IPS DF 4.7 (cell line): ENCODE measurements at regions not wholly inside any gene's neighbourhood (a gene's known extent, or its start where the extent isn't known, plus 50 kb on each side); places are given as distances from the start of the nearest gene placed in this dataset.

ENCODE experiments used
- DNase-seq: peaks from one replicate; pipeline ENCODE4 v3.0.0-alpha.2; 2013; ENCODE audit warnings: low spot score; ENCODE audit errors: extremely low read depth

DNA sequence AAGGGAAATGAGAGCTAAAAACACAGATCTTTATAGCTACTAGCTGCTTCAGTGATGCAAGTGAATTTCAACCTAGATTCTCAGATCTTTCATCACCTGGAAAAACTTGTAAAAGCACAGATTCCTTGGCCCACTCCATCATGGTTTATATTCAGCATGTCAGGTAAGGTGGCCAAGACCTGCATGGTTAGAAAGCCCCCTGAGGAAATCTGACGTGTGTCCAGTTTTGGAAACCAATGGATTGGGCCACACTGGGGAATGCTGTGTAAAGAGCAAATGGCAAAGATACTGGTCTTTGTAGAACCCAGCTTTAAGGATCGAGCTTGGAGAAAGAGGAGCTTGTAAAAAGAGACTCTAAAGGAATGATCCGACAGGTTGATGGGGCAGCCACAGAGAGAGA is 397.0 kb upstream of the ARRDC4 start:
- DNase-seq, result no peak

DNA sequence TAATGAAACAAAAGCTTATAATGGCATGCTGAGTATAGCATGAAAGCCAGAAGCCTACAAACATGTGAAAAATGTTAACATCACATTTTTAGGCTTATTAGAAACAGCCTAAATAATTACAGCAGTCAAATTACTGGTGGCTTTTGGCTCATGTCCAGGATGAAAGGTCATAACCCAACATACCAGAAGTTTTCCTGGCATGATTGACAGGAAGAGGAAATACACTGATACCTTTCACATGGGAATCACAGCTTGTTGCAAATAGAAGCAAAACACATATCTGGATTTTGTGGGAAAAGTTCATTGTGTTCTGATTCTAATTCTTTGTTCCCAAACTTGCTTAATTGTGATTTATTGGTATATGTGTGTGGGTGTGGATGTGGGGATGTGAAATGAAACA is 393.5 kb upstream of the ARRDC4 start:
- no peak for DNase-seq

DNA sequence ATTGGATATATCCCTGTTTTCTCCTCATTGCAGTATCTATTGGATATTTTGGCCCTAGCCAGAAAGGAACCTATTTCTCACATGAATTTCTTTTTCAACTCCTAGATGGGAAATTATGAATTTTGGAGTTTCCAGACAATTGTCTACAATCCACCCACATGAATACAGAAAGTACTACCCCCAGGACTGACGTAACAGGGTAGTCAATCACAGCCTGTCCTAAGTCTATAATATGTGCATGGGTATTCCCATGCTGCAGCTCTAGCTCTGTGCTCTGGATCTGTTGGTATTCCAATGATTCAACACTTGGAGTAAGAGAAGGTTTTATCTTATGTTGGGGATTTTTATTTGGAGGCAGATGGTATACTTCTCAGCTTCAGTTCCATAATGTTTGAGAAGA is 393.1 kb upstream of the ARRDC4 start:
- no peak for DNase-seq

DNA sequence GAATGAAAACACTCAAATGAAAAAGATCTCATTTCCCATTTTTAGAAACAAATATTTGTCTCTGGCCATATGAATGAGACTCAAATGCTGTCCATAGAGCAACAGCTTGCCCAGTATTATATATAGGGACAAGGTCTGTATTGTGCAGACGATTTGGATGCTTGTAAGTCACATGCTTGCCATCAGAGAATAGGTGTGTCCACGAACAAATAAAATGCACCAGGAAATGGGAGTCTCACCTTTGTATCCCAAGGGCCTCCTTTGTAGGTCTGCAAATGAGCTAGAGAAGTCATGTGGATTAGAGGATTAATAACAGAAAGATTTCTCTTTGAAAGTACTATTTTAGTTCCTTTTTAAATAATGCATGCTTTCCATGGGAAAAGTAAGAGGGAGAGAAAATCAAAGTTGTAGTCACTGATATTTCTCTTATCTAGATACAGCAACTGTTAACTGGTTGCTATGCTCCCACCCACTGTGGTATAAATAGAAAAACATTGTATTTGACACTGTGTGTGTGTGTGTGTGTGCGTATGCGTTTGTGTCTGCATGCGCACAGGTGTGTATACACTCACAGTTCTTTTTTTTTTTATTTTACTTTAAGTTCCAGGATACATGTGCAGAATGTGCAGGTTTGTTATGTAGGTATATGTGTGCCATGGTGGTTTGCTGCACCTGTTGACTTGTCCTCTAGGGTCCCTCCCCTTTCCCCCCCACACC is 383.4 kb upstream of the ARRDC4 start:
- no peak for DNase-seq

DNA sequence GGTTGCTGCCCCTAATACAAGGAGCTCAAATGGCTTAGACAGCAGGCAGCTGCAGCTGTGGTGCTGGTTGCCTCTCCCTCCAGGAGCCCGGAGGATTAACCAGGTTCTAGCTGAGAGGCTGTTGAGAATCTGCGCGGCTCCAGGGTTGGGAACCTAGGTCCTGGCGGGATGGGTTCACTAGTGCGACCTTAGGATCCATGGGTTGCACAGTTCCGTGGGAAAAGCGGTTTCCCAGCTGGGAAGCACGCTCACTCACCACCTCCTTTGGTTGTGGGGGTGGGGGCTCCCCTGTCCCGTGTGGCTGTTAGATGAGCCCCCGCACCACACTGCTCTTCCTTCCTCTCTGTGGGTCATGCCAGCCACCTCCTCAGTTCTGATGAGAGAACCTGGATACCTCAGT is 375.1 kb upstream of the ARRDC4 start:
- no peak for DNase-seq

DNA sequence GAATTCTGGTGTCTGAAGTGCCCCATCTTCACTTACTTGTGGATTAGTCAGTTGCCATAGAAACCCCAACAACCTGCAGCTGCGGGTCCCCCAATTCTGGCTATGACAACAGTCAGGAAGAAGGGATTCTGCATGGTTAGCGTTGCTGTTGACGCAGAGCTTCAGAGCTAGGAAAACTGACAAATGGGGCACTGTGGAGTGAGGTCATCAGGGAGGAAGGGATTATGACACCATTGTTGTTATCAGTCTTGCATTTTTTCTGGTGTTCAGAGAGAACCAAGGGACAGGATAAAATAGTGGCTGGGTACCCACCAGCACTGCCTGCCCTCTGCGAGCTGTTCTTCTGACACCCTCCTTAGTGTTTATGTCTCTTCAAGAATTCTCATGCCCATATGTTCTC is 367.7 kb upstream of the ARRDC4 start:
- no peak for DNase-seq

DNA sequence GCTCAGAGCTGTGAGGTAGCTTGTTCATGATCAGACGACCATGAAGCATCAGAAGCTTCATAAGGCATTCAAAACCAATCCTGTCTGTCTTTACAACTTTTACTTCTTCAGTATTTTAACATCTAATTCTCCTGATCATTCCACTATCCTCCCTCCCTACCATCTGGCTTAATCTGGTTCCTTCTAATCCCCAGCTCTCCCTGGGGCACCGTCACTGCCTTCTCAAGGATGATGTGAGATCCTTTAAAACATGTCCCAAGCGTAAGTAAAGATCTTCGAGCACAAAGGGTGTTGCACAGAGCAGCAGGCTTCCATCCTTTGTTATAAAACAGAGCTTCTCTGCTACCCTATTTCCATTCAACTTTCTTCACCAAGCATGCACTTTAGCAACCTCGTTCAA is 362.7 kb upstream of the ARRDC4 start:
- DNase-seq, result no peak

DNA sequence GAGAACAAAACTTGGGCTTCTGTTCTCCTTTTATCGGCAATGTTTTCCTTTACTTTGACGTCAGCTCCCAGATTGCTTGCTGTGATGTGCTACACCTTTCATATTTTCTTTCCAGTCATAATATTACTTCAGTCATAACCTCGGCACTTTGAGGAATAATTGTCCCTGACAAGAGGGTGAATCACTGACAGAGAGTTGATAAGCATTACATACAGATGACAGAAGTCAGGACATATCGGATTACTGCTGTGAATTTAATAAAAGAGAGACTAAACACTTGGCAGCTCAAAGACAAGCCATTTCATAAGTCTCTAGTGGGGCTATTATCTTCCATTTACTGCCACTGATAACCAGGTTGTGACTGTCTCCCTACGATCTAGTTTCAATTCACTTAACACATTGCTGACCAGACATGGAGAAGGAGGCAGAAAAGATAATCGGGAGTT is 362.1 kb upstream of the ARRDC4 start:
- no peak for DNase-seq

DNA sequence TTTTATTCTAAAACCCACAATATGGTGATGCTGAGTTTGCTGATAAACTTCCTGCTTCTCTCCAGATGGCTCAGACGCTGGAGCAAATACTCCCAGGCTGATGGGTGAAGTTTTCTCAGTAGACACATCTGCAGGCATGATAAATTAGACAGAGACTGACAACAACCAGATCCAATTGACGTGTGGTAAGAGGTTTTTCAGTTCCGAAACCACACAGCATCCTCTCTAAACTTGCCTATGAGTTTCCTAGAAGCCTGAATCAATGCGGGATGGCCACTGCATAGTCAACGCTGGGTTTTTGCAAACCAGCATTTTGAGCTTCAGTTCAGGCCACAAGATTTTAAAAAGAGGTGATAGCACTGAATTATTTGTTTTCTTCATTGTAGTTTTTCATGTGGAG is 360.3 kb upstream of the ARRDC4 start:
- DNase-seq, result no peak

DNA sequence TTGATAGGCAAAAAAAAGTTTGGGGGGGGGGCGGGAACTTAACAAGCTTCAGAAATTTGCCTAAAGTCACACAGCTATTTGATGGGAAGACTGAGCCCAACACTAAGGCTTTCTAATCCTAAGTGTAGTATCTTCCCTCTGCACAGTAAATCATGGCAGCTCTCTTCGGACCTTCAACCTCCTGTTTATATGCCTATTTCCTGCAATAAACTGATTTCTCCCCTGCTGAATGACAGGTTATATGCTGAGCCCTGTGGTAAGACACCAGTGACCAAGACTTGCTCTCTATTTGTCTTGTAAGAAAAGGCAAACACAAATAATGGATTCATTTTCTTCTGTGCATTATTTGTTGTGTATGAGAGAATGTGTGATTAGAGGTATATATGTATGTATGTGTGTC is 355.8 kb upstream of the ARRDC4 start:
- no peak for DNase-seq

DNA sequence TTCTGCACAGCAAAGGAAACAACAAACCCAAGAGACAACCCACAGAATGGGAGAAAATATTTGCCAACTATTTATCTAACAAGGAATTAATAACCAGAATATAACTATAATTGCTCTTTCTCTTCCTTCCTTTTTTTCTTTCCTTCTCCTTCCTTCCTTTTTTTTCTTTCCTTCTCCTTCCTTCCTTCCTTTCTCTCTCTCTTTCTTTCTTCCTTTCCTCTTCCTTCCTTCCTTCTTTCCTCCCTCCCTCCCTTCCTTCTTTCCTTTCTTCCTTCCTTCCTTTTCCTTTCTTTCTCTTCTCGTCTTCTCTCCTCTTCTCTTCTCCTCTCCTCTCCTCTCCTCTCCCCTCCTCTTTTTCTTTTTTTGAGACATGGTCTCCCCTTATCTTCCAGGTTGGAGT is 345.4 kb upstream of the ARRDC4 start:
- no peak for DNase-seq

DNA sequence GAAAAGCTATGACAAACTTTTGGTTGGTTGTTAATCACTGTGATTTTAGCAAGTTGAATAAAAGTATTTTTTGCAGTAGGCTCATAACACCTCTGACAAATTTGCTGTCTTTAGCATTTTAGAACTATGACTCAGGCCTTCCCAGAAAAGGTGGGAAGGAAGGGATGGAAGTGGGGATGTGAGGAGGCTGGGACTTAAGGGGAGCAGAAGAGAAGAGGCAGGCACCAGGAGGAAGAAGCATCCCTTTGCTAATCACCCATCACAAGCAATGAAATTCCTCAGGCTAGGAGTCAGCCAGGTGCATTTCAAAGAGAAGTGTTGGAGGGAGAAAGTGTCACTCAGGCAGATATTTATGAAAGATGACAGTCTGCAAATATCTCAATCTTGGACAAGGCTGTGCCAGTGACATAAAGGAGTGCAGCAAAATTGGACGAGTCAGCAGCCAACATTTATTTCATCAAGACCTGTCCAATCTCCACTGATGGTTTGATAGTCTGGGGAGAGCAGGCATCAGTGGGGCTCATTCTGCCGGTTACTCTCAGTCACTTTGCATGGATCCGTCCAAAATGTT is 337.3 kb upstream of the ARRDC4 start:
- DNase-seq, result no peak

DNA sequence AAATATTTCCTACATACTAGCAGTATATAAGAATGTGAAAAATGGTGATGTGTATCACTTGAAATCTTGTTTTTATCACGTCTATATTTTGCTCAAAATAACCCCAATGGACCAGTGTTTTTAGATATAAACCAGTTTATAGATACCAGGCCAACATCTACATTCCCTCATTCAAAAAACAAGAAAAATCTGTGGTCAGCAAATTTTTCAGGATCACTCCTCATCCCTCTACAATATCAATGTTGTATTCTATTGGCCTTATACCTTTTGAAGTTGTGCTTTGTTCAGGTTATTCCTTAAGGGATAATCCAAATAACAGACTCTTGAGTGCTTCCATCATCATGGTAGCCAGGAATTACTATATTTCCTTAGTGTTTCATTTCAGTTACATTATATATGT is 332.9 kb upstream of the ARRDC4 start:
- DNase-seq, result no peak

DNA sequence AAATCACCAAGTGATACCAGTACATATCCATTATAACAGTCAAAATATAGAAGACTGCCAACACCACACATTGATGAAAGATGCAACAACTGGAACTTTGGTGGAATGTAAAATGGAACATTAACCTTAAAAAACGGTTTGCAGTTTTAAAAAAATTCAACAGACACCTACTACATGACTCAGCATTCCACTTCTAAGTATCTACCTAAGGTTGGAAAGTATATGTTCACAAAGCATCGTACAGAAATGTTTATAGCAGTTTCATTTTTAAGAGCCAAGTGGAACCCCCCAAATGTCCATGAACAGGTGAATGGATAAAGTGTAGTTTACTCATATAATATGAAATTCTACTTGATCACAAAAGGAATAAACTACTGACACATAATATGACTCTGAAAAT is 314.7 kb upstream of the ARRDC4 start:
- DNase-seq, result no peak

DNA sequence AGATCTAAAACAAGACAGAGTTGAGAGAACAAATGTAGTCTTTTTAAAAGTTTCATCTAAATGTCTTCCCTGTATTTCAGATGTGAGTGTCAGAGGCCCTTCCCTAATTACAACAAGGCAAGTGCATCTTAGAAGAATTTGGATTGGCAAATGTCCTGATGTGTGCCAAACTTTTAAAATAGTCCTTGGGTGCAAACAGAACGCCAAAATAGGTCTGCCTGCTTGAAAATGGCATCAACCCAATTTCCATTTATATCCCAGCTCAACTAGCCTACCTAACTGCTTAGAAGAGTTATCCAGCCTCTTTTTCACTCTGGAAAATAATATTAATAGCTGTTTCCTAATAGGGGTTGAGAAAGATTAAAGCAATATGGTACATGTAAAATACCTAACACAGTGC is 311.8 kb upstream of the ARRDC4 start:
- DNase-seq, result no peak

DNA sequence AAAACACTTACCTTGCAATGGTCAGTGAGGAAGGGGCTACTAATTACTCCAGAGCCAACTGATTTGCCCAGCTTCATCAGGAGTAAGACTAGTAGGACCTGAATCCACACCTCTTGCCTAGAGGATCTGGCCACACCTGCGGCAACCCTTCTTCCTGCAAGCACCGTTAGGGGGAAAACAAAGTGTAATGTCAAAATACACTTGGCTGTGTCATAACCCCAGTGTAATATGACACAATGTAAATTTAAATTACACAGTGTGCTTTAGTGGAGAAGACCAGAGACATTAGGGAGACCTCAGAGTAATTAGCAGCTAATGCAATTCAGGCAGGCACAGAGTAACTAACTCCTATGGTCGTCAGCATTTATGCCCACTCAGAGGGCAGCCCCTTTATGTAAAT is 308.5 kb upstream of the ARRDC4 start:
- DNase-seq, result no peak

DNA sequence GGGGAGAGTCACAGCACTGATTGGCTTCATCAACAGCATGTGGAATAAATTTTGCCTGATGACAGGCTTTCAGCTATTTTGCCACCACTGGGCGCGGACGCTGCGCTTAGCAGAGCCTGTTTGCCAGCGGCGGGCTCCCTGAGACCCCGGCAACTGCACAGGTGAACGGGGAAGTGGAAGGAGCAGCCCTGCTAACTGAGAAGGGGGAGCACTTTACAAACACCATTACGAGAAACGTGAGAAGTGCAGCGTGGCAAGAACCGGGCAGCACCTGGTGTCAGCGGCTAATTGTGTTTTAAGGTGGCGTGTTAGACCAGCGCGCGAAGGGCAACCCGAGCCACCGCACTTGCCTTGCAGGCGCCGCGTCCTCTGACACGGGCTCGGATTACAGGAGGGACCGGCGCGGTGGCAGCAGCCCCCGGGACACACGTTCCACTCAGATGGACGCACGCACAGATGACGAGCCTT is 307.8 kb upstream of the ARRDC4 start:
- DNase-seq, result no peak

DNA sequence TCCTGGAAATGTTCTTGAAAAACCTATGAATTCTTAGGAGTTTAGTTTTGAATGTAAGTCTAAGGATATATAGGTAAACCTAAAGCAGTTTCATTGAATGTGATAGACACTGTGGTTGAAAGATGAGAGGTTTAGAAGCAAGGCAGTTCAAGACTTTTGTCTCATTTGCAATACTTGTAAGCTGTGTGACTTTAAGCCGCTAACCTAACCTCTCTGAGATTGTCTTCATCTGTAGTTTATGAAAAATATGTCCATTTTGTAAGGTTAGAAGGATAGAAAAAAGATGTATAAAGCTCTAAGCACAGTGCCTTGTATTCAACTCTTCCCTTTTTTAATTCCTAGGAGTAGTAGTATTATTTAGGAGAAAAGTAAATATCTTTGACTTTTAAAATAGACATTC is 306.6 kb upstream of the ARRDC4 start:
- no peak for DNase-seq

DNA sequence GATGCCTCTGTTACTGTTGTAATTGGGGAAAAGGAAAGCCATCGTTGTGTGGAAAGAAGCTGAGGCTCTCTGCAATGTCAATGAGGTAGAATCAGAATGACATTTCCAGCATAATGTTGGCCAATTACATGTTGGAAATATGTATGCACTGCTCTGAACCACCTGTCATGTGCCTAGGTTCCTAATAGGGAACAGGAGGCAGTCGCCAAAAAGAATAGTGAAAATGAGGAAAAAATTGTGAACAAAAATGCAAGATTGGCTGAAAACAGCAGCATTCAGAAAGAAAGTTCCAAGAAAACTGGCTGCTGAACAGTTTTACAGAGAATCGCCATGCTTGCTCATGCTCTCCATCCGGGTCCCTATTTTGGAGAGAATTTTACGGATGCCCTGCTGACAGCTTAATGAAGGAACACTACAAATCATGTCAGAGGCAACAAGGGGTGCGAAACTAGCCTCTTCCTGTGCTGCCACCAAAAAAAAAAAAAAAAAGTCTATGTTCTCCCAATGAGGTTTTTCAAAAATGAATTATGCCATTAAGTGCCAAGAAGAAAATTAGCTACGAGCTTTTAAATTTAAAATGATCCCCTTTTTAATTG is 305.9 kb upstream of the ARRDC4 start:
- DNase-seq, result no peak

DNA sequence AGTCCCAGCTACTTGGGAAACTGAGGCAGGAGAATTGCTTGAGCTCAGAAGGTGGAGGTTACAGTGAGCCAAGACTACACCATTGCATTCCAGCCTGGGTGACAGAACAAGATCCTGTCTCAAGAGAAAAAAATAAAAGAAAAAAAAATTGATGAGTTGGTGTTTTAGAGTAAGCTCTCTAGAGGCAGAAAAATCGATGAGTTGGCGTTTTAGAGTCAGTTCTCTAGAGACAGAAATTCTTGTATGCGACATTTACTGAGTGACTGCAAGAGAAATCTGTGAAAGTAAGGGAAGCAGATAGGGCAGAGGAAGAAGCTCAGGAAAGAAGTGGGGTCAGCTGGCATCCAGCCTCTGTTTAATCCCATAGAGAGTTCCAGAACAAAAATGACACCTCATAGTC is 298.7 kb upstream of the ARRDC4 start:
- no peak for DNase-seq

DNA sequence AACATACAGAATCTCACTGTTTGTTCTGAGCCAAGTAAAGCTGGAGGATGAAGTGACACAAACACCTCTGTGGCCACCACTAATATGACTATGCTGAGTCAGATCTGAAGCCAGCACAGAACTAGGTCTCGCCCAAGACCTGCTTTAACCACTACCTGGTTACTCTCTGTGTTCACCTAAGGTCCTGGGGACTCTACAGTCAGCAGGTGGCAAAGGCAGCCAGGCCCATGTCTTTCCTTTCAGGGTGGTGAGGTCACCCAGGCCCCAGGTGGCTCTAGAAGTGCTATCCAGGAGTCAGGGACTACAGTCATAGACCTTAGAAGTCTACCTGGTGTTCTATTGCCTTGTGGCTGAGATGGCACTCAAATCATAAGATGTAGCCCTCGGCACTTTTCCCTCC is 287.9 kb upstream of the ARRDC4 start:
- DNase-seq, result no peak

DNA sequence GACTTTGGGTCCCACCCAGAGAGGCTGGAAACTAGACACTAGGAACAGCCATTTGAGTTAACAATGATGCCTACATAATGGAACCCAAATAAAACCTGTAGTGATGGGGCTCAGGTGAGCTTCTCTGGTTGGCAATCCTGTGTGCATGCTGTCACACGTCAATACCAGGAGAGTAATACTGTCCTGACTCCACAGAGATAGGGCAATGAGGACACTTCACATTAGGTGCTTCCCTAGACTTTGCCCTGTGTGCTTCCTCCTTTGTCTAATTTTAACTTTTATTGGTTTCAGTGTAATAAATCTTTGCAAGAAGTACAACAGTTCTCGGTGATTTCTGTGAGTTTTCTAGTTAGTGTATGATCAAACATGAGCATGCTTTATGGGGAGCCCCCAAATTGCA is 281.8 kb upstream of the ARRDC4 start:
- no peak for DNase-seq

DNA sequence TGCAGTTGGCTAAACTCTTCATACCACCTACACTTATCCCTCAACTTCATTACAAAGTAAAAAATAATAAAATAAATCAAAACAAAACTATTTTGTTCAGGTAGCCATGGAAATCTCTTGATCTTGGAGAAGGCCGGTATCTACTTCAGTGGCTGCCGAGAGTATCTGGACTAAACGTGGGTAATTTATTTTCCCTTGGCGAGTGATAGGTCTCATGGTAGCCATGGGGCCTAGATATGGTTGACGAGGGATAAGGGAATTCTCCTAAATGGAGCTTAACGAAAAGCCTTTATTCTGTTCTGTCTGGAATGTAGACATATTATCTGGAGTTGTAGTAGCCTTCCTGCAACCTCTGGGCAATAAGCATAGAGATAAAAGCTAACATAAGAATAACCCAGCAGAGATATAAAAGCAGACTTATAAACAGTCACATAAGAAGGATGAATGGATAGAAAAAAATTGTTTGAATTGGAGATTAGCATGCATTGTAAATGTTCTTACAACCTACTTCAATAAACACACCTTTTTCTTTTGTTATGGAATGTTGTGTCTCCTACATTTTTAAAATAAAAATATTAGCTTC is 281.3 kb upstream of the ARRDC4 start:
- DNase-seq, result no peak
